ENCODE measurements at regions not wholly inside any gene's neighbourhood (a gene's known extent, or its start where the extent isn't known, plus 50 kb on each side); places are given as distances from the start of the nearest gene placed in this dataset.

- no peak for TF ChIP-seq ZNF232 (CRISPR knock-in tag; IDR thresholded peaks at IDR 0.05)
- no peak for TF ChIP-seq JAZF1 (CRISPR knock-in tag; IDR thresholded peaks at IDR 0.05)
- TF ChIP-seq ZNF423 (CRISPR knock-in tag; IDR thresholded peaks at IDR 0.05), result no peak
- TF ChIP-seq ZNF281 (CRISPR knock-in tag; IDR thresholded peaks at IDR 0.05), result no peak
- no peak for TF ChIP-seq ATF2 (CRISPR knock-in tag; IDR thresholded peaks at IDR 0.05; ENCODE audit: borderline replicate concordance, low read depth)
- no peak for TF ChIP-seq GABPB1 (CRISPR knock-in tag; IDR thresholded peaks at IDR 0.05)
- no peak for TF ChIP-seq FOXJ3 (CRISPR knock-in tag; IDR thresholded peaks at IDR 0.05; ENCODE audit: borderline replicate concordance)
- no peak for TF ChIP-seq ZBTB21 (CRISPR knock-in tag; IDR thresholded peaks at IDR 0.05; ENCODE audit: borderline replicate concordance)
- no peak for TF ChIP-seq STAT6 (CRISPR knock-in tag; conservative IDR thresholded peaks at IDR 0.05; ENCODE audit: low read depth)
- TF ChIP-seq ZBTB43 (CRISPR knock-in tag; IDR thresholded peaks at IDR 0.05), result no peak
- no peak for TF ChIP-seq SMAD3 (CRISPR knock-in tag; IDR thresholded peaks at IDR 0.05; ENCODE audit: borderline replicate concordance)
- TF ChIP-seq AR (CRISPR knock-in tag; IDR thresholded peaks at IDR 0.05), result no peak
- TF ChIP-seq ZNF512 (CRISPR knock-in tag; IDR thresholded peaks at IDR 0.05; ENCODE audit: borderline replicate concordance), result no peak
- TF ChIP-seq E2F4 (CRISPR knock-in tag; IDR thresholded peaks at IDR 0.05; ENCODE audit: borderline replicate concordance, low read depth), result no peak
- no peak for TF ChIP-seq ELF4 (CRISPR knock-in tag; IDR thresholded peaks at IDR 0.05; ENCODE audit: low read depth)
- TF ChIP-seq AFF4 (CRISPR knock-in tag; IDR thresholded peaks at IDR 0.05; ENCODE audit: borderline replicate concordance), result no peak
- no peak overlapping the region for H3K4me3 Mint-ChIP-seq
- ATAC-seq (no peak), DNase-seq (ENCODE audit: low spot score) (no peak)
- ChIA-PET CTCF (interaction anchor here (0.6 kb wide), 1 partner anchor 157 kb away, joined by 4 read pairs; no protein-coding TSS in a partner anchor), POLR2A (no interaction called here)
- peaks cover 9% of the 10 kb centered on the region; the same call in 1 of the 2 replicates for H3K4me1 Mint-ChIP-seq
- peaks cover 16% of the 10 kb centered on the region for H3K9me3 Mint-ChIP-seq
- H3K27ac Mint-ChIP-seq, result no peak overlapping the region
- H3K36me3 Mint-ChIP-seq, result no peaks in the 10 kb centered on the region
- no peaks in the 10 kb centered on the region for H3K27me3 Mint-ChIP-seq (ENCODE audit: low read depth)
Observed at GRCh38 chr4:164572877-164573279, 181.1 kb upstream of the SMIM31 start.

All from WTC11 (cell line).